ENCODE measurements at regions not wholly inside any gene's neighbourhood (a gene's known extent, or its start where the extent isn't known, plus 50 kb on each side); places are given as distances from the start of the nearest gene placed in this dataset.
"Not testable (repeated sequence)": the region's sequence is repeated elsewhere in the genome, so short reads cannot be mapped to it uniquely, and the experiment has no call there.

DNA sequence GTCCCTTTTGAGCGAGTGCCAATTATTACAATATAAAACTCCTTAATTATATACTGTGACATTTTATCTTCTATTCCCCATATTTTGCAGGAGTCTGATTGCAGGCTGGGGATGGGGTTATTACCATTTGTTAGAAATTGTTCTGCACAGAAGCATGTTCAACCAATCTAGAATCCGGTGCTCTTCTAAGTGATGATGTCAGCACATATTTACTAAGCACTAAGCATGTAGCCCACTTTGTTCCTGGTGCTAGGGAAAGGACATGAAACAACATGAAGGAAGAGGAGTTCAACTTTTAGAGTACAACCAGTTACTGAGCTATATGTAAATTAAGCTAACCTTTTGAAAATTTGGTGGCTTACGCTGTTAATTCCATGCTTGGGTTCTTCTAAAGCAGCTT lies 52.8 kb upstream of the IL1RAPL2 start:
- DNase-seq = no peak

DNA sequence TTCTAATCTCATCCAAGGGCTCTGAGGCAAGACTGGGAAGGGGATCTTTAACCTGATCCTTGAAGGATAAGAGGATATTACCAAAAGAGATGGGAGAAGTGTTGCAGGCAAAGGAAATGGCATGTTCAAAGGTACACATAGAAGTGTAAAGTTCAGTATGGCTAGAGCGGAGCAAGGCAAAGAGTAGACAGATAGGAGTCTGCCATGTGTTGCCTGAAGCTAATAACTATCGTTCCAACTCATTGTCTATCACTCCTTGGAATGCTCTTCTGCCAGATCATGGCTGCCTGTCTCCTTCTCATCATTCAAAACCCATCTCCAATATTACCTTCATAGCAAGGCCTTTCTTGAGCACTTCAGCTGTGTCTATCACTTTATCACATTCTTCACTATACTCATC lies 55.2 kb upstream of the IL1RAPL2 start:
- DNase-seq = no peak

DNA sequence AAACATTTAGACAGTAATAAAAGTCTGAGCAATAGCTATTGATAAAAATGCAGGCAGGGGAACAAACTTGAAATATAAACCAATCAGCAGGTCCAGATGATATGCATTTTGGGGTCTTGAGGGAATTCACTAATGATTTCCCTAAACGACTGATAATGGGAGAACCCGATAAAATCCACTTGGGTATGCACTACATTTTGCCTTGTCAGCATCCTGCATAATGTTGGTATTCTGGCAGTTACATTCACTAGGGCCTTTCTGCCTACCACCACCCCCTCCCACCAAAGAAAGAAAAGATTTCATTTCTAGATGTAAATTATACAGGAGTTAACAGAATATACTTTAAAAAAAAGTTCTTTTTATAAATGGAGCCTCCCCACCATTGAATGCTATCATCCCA lies 63.5 kb upstream of the IL1RAPL2 start:
- no peak for DNase-seq

DNA sequence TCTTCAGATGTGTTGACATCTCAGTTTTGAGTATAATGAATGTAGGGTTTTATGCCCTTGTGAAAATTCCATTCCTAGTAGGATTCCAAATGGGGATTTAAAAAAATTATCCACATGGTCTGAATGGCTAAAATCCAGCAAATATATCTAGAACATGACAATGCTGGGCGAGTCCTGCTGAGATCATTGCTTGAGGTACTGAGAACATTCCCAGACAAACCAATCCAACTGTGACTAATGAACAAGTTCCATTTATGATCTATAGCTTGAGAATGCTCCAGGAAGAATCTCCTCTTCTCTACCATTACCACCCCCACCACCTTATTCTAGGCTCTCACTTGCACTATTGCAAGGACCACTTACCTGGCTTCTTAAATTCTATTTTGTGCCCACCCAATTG lies 77.2 kb upstream of the IL1RAPL2 start:
- DNase-seq = no peak

DNA sequence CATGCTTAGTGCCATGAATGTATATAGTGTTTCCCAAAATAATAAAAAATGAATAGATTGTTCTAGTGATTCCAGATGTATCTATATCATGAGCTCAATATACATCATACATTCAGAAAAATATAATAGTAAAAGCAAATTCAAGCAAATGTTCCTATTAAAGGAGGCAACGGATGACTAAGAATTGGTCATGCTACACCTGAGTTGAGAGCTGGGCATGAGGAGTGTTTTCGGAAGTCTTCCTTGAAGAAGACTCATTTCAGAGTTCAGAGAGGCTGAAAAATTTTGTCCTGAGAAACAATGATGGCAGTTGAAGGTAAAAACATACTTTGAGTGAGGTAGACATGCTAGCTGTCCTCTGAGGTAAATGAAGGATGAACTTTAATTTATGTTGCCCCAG lies 79.3 kb upstream of the IL1RAPL2 start:
- no peak for DNase-seq

DNA sequence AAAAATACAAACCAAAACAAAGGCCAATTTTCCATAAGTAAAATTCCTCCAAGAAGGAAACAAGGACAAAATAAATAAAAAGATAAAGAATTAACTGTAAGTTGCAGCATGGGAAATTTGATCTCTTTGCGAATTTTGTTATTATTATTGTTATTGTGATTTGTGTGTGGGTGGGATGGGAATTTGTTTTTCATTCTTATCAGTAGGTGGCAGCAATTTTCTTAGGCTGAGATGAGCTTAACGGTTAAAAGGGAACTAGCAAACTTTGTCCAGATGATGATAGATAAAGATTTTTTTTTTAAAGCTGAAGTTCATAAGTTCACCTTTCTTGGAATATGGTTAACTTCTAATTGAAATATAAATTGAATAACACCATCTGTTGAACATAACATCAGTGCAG lies 83.2 kb upstream of the IL1RAPL2 start:
- no peak for DNase-seq

DNA sequence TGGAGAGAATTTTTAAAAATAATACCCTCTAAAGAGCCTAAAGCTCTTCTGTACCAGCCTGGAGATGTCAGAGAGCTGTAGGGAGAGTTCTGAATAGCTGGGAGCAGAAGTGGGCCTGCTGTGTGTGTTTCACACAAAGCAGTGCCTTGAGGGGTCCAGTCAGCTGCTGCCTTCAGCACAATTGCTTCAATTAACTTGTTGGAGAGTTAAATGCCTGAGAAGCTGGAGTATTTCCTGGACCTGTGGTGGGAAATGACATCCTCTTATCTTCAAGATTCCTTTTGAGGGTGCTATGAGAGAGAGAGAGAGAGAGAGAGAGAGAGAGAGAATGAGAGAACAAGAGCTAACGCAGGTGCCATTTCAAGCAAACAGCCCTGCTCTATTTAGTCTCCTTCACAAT lies 96.2 kb upstream of the IL1RAPL2 start:
- DNase-seq = no peak

DNA sequence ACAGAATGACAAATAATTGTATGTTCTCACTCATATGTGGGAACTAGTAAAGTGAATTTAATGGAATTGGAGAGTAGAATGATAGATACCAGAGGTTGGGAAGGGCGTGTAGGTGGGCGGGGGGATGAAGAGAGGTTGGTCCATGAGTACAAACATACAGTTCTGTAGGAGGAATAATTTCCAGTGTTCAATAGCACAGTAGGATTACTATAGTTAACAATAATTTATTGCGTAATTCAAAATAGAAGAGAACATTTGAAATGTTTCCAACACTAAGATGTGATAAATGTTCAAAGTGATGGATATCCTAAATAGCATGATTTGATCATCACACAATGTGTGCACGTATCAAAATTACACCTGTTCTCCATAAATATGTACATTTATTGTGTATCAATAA lies 106.2 kb upstream of the IL1RAPL2 start:
- no peak for DNase-seq

DNA sequence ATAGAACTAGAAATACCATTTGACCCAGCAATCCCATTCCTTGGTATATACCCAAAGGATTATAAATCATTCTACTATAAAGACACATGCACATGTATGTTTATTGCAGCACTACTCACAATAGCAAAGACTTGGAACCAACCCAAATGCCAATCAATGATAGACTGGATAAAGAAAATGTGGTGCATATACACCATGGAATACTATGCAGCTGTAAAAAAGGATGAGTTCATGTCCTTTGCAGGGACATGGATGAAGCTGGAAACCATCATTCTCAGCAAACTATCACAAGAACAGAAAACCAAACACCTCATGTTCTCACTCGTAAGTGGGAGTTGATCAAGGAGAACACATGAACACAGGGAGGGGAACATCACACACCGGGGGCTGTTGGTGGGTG lies 108.9 kb upstream of the IL1RAPL2 start:
- not testable (repeated sequence) for DNase-seq

DNA sequence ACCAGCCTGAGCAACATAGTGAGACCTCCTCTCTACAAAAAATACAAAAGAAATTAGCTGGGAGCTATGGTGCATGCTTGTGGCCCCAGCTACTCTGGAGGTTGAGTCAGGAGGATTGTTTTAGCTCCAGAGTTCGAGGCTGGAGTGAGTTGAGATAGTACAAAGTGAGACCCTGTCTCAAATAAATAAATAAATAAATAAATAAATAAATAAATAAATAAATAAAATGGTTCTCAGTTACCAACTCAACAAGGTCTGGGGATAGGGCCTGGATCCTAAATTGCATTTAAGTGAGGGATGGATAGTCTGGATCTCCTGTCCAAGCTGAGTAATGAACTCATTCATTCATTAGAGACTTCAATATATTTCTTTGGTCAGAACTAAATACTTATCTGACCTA lies 115.7 kb upstream of the IL1RAPL2 start:
- no peak for DNase-seq

DNA sequence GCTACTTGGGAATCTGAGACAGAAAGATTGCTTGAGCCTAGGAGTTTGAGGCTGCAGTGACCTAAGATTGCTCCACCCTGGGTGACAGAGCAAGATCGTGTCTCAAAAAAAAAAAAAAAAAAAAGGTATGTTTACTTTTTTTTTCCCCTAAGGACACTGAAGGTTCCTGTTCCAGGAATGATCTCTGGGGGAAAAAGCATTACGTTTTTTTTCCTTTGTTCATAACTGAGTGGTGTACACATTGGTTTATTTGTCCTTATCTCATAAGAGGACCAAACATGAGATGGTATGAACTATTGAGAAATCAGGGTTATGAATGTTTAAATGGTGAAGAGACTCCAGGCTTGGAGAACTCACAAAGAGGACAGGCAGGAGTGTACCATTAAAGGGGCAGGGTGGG lies 120.4 kb upstream of the IL1RAPL2 start:
- DNase-seq = no peak

DNA sequence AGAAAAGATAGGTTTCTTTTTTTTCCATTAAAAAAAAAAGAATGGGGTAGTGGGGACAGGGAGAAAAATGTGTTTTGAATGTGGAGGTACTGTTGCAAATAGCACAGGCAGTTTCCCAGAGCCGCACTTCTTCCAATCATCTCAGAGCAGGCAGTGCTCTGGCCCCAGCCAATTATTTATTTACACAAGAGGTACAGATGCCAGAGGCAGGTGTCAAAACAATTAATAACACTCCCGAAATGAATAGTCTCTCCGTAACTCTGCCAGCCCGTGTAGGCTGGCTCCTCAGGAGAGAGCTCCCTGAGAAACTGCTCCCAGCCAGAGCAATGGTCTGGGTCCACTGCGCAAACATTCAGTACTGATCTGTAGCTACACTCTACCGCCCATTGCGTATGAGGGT lies 130.8 kb upstream of the IL1RAPL2 start:
- DNase-seq = no peak

DNA sequence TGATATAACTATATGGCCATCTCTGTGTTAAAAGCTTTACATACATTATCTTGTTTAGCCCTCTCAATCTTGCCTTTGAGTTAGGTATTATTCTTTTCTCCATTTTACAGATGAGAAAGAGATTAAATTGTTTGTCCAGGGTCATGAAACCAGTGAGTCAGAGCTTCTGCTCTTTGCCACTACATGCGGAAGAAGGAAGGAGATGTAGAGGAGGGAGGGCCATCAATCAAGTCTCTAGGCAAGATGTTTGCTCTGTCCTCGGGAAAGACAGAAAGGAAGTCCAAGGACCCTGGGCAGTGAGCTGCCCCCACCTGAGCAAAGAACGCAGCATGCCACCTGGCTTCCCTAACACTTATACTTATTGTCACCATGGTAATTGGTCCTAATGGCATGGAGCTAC lies 133.7 kb upstream of the IL1RAPL2 start:
- no peak for DNase-seq

DNA sequence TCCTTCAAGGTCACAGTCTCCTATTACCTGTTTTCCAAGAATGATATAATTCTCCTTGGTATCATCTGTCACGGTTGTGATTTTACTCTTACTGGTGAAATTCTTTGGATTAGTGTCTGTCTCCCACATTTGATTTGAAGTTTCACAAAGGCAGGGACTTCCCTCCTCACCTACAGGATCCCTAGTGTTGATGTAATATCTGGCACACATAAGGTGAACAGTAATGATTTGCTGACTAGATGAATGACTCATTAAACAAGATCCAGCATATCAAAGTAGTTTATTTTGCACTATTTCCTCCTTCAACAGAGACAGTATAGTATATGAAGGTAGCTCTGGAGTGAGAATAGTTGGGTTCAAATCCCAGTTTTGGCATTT lies 135.3 kb upstream of the IL1RAPL2 start:
- DNase-seq = no peak

DNA sequence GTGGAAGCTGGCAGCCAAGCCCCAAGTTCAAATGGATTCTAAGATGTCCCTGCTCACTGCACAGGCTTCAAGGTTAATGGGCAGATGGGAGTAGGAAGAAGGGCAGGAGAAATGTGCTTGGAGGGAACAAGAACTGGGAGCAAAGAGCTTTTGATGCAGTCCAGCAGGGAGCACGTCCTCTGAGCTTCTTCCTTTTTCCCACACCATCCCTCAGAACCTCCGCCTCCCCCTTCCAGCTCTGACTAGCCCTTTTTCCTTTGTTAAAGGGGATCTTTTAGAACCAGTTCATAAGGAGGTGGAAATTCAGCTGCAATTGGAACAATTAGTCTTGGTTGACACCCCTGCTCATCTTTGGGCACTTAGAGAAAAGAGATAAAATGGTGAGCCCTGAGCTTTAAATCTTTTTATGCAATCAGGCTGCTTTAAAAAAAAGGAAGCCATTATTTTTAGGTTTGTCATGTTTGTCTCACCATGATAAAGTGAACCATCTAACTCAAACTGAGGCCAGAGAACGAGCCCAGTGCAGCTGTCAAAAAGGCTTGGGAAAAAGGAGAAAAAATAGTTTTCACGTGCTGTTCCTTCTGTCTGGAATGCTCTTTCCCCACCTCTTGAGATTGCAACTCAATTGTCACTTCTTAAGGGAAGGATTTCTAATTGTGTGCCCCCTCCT lies 135.8 kb upstream of the IL1RAPL2 start:
- no peak for DNase-seq

DNA sequence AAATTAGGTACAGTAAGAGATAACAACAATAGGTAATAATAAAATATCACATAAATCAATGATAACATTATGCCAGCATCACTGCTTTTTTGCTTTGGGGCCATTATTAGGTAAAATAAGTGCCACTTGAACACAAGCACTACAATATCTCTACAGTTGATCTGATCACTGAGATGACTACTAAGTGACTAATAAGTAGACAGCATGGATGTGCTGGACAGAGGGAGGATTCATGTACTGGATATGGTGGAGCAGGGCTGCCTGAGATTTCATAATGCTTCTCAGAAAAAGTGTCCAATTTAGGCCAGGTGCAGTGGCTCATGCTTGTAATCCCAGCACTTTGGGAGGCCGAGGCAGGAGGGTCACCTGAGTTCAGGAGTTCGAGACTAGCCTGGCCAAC lies 137.8 kb upstream of the IL1RAPL2 start:
- DNase-seq = no peak

DNA sequence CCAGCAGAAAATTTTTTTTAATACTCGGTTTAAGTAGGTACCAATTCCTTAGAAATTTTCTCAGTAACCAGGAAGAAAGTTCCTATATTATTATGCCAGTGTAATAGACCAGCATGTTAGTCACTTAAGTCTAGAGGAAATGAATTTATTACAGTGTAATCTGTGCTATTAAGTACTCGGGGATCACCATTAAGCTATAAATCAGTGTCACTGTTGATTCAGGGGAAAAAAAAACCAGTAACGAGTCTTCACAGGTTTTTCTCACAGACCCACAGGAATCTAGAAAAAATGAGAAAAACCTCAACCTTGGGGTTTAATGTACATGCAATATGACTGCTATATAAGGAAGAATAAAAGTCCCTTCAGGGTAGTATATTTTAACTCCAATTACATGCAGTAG lies 138.3 kb upstream of the IL1RAPL2 start:
- DNase-seq = no peak

DNA sequence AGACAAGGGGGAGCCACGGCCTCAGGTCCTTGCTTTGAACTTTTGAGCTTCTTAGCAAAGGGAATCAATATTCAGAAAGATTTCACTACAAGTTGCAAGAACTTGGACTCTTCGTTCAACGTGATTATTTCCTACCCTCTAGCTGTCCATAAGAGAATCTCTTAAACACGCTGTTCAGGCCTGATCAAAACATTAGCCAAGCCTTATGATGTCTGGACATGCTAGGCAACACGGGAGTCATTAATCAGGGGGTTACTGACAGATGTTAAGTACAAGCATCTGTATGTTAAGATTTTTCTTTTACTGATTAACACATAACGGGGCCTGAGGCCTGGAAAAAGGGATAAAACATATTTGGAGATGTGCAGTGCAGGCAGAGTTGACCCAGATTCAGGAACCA lies 138.9 kb upstream of the IL1RAPL2 start:
- DNase-seq = no peak

DNA sequence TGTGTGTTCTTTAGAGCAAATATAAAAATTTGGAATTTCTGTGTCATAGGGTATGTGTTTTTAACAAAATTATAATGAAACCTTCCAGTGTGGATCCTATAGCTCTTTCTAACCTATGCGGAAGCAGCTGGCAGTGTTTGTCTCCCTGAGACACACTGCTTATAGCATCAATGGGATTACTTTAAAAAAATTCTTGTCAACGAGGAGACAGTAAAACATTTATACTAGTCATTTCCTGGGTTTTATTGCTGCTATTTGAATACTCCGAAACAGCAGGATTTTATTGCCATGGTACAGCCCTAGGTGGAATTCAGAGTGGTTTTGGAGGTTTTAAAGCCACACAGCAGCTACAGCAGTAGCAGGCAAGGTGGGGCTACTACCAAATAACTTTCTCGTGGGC lies 145.1 kb upstream of the IL1RAPL2 start:
- no peak for DNase-seq

DNA sequence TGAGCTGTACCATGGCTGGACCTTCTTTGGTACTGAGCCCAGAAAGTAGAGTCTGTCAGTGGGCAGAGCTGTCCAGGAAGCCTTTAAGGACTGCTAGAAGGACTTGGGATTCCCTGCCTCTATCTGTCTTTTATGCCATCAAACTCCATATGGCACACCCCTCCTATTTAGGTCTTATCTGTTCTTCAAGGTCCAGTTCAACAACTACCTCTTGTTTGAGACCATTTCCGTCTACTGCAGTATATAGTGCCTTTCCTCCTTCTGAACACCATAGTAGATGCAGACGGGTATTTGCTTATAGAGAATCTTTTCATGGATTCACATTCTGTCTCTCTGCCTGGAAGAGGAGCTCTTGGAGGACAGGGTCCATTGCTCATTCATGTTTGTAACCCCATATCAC lies 146.1 kb upstream of the IL1RAPL2 start:
- DNase-seq = no peak

DNA sequence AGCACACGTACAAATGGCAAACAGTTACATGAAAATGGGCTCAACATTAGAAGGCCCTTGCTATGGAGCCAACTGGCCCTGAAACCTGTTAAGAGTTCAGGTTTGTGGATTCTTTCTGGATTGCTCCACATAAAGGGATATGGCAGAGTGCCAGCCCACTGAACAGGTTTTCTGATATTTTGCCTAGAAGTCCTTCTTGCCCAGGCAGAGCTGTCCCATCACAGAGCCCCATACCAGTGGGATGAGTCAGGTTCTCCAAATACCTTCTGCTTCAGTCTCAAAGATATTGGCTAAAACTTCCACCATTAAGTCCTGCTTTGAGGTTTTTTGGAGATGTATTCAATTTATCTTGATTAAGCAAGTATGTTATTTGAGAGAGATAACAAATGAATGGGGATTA lies 146.8 kb upstream of the IL1RAPL2 start:
- no peak for DNase-seq

DNA sequence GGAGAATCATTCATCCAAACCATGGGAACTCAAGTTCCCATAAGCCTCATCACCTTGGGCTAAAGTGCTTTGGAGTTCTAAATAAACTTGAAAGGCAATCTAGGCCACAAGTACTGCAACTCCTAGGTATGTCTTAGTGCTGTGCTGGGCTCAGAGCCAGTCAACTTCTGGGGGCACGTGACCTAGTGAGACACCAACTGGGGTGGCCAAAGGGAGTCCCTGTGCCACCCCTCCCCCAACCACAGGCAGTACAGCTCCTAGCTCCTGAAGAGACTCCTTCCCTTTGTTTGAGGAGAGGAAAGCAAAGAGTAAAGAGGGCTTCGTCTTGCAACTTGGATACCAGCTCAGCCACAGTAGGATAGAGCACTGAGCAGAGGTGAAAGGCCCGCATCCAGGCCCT lies 154.2 kb upstream of the IL1RAPL2 start:
- no peak for DNase-seq

DNA sequence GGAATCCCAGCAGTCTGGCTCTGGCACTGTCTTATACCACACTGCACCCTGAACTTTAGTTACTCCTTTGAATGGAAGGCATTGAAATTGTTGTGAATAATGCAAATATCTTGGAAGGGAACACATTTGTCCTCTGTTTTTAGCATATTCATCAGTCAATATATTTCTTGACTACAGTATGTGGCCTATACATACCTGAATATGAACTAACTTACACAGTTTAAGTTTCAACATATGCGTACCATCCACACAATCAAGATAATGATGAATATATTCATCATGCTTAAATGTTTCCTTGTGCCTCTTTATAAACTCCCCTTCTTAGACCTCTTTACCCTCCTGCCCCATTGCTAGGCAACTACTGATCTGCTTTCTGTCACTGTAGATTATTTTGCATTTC lies 145.7 kb upstream of the ESX1 start:
- no peak for DNase-seq

DNA sequence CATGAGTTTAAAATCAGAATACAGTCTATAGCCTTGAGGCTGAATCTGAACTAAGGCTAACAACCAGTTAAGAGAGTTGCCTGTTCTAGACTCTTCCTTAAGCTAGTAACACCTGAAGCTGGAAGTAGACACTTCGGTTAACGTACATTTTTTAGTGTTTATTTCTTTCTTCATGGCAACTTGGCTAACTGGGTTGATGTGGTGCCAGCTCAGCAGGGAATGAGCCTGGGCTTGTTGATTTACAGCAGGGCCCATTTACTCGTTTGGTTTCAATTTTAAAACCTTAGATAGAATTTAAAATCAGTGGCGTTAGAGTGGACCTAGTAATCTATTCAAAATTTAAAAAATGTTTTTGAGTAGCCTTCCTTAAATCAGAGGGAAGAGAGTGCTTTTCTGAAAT lies 137.6 kb upstream of the ESX1 start:
- no peak for DNase-seq

DNA sequence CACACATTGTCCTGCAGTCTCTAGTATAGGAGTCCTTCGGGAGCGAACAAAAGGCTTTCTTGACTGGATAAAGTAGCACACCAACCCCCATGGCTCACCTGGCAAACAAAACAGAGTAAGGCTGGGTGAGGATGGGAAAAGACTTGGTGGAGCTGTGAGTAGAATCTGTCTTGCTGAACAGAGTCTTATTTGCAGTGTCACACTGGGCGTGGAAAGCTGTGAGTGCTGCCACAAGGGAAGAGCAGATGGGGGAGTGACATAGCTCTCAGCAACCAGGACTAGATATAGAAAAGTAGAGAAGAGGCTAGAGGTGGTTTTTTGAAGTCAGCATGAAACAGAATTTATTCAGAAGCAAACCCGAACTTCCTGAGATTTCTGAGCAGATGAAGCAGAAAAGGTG lies 137.2 kb upstream of the ESX1 start:
- DNase-seq = no peak

DNA sequence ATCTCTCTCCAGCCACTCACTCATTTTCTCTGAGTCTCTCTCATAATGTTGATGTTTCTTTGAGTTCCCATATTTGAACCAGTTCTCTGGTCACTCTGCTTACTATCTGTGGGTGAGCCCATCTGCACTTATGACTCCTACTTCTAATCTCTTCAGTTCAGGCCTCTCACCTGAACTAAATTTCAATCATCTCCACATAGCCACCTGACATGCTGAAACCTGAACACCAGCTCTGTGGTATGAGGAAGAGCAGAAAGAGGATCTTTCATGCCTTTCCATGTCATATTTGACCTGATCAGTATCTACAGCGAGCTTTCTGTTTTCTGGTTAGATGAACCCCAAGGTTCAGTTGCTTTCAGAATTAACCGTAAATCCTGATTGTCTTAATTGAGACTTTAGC lies 122.2 kb upstream of the ESX1 start:
- DNase-seq = no peak
